ENCODE measurements at regions not wholly inside any gene's neighbourhood (a gene's known extent, or its start where the extent isn't known, plus 50 kb on each side); places are given as distances from the start of the nearest gene placed in this dataset.

DNA sequence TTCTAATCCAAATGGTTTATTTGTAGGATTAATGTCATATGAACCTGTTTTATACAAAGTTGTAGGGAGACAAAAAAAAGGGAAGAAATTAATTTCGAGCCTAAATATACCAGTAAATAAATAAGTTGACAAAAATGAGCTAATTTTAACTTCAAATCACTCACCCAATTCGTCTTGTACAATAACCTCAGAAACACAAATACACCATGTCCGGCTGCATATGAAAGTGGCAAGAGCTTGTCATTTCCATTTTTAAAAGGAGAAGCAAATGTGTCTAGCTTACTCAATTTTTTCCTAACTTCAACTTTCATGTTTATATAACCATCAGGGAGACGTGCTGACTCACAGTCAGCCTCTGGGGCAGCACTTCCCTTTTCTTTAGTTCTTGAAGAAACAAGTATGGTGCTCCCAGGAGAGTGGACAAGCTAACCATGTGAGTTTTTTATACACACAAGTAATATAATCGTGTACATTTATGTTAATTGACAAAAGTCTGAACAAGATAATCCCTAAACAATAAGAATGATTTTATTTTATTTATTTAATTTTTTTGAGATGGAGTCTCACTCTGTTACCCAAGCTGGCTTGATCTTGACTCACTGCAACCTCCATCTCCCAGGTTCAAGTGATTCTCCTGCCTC is 55.5 kb upstream of the SGK1 start:
- Histone ChIP-seq H3K27ac (ENCODE audit: low read length) (peak overlapping the region; percentile 49; the same call in 1 of the 2 replicates), H3K4me1 (ENCODE audit: low read length) (peaks cover 24% of the 10 kb centered on the region), H3K4me2 (ENCODE audit: low read depth, low read length) (peak overlapping the region; percentile 42), H2AFZ (ENCODE audit: low read length) (peak overlapping the region; percentile 33; the same call in 1 of the 2 replicates), H4K20me1 (ENCODE audit: insufficient read depth, low read length) (no peaks in the 10 kb centered on the region), H3K36me3 (replicated peaks; ENCODE audit: insufficient read depth, low read length) (no peaks in the 10 kb centered on the region), H3K9ac (ENCODE audit: low read length) (no peak overlapping the region; the same call in 1 of the 2 replicates), H3K4me3 (ENCODE audit: low read length) (peak overlapping the region; percentile 10; the same call in 1 of the 2 replicates), H3K9me2 (replicated peaks; ENCODE audit: insufficient read depth, low read length) (no peaks in the 10 kb centered on the region), H3K9me3 (replicated peaks; ENCODE audit: insufficient read depth, low read length) (no peaks in the 10 kb centered on the region), H3K27me3 (replicated peaks; ENCODE audit: insufficient read depth, low read length) (no peaks in the 10 kb centered on the region), H3K79me2 (ENCODE audit: low read length) (no peaks in the 10 kb centered on the region), H3F3A (ENCODE audit: insufficient read depth, low read length) (no peaks in the 10 kb centered on the region)
- peak; percentile 62 for DNase-seq
- TF ChIP-seq, protein P1, sequence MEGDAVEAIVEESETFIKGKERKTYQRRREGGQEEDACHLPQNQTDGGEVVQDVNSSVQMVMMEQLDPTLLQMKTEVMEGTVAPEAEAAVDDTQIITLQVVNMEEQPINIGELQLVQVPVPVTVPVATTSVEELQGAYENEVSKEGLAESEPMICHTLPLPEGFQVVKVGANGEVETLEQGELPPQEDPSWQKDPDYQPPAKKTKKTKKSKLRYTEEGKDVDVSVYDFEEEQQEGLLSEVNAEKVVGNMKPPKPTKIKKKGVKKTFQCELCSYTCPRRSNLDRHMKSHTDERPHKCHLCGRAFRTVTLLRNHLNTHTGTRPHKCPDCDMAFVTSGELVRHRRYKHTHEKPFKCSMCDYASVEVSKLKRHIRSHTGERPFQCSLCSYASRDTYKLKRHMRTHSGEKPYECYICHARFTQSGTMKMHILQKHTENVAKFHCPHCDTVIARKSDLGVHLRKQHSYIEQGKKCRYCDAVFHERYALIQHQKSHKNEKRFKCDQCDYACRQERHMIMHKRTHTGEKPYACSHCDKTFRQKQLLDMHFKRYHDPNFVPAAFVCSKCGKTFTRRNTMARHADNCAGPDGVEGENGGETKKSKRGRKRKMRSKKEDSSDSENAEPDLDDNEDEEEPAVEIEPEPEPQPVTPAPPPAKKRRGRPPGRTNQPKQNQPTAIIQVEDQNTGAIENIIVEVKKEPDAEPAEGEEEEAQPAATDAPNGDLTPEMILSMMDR (IDR thresholded peaks at IDR 0.05; ENCODE audit: low read length) = no peak

- no peaks in the 10 kb centered on the region for H3K79me2 ChIP-seq (ENCODE audit: low read length)
- no peaks in the 10 kb centered on the region for H3F3A ChIP-seq (ENCODE audit: insufficient read depth, low read length)
- no peak for DNase-seq
- no peaks in the 10 kb centered on the region for H3K27me3 ChIP-seq (replicated peaks; ENCODE audit: insufficient read depth, low read length)
- H3K9ac ChIP-seq (ENCODE audit: low read length) = no peak overlapping the region; the same call in 1 of the 2 replicates
- peak overlapping the region; percentile 33; the same call in 1 of the 2 replicates for H2AFZ ChIP-seq (ENCODE audit: low read length)
- no peaks in the 10 kb centered on the region for H3K9me2 ChIP-seq (replicated peaks; ENCODE audit: insufficient read depth, low read length)
- TF ChIP-seq, protein P1 (IDR thresholded peaks at IDR 0.05; ENCODE audit: low read length) = no peak
- no peak for TF ChIP-seq EZH2 (optimal IDR thresholded peaks at IDR 0.05; ENCODE audit: low read depth, low read length)
- no peak for TF ChIP-seq EZH2phosphoT487 (IDR thresholded peaks at IDR 0.05; ENCODE audit: low read length)
- peaks cover 24% of the 10 kb centered on the region for H3K4me1 ChIP-seq (ENCODE audit: low read length)
- H3K27ac ChIP-seq (ENCODE audit: low read length) = peak overlapping the region; percentile 49; the same call in 1 of the 2 replicates
- peak overlapping the region; percentile 42; the same call in 1 of the 2 replicates for H3K4me2 ChIP-seq (ENCODE audit: low read depth, low read length)
- peak overlapping the region; percentile 10; the same call in 1 of the 2 replicates for H3K4me3 ChIP-seq (ENCODE audit: low read length)
- H3K36me3 ChIP-seq (replicated peaks; ENCODE audit: insufficient read depth, low read length) = no peaks in the 10 kb centered on the region
- no peaks in the 10 kb centered on the region for H4K20me1 ChIP-seq (ENCODE audit: insufficient read depth, low read length)
- H3K9me3 ChIP-seq (replicated peaks; ENCODE audit: insufficient read depth, low read length) = no peaks in the 10 kb centered on the region
These were observed 54.8 kb upstream of the SGK1 start for GRCh38 chr6:134372603-134373281.

GRCh38 chr6:134368670-134369069 is 50.8 kb upstream of the SGK1 start:
- Histone ChIP-seq H3K4me2 (ENCODE audit: low read depth, low read length) (no peak overlapping the region), H3K9me2 (replicated peaks; ENCODE audit: insufficient read depth, low read length) (no peaks in the 10 kb centered on the region), H3K4me1 (ENCODE audit: low read length) (peaks cover 9% of the 10 kb centered on the region), H3K9me3 (replicated peaks; ENCODE audit: insufficient read depth, low read length) (no peaks in the 10 kb centered on the region), H2AFZ (ENCODE audit: low read length) (no peak overlapping the region), H3K27me3 (replicated peaks; ENCODE audit: insufficient read depth, low read length) (no peaks in the 10 kb centered on the region), H3K4me3 (ENCODE audit: low read length) (no peak overlapping the region), H3K9ac (ENCODE audit: low read length) (no peak overlapping the region), H3F3A (ENCODE audit: insufficient read depth, low read length) (no peaks in the 10 kb centered on the region), H4K20me1 (ENCODE audit: insufficient read depth, low read length) (no peaks in the 10 kb centered on the region), H3K79me2 (ENCODE audit: low read length) (no peaks in the 10 kb centered on the region), H3K36me3 (replicated peaks; ENCODE audit: insufficient read depth, low read length) (no peaks in the 10 kb centered on the region), H3K27ac (ENCODE audit: low read length) (no peak overlapping the region)
- DNase-seq = no peak
- TF ChIP-seq EZH2phosphoT487 (IDR thresholded peaks at IDR 0.05; ENCODE audit: low read length) (no peak), EZH2 (optimal IDR thresholded peaks at IDR 0.05; ENCODE audit: low read depth, low read length) (no peak)
- TF ChIP-seq, protein P1 (IDR thresholded peaks at IDR 0.05; ENCODE audit: low read length) = no peak
